KOPT-K1 (cell line): ENCODE measurements at regions not wholly inside any gene's neighbourhood (a gene's known extent, or its start where the extent isn't known, plus 50 kb on each side); places are given as distances from the start of the nearest gene placed in this dataset.

ENCODE experiments used
- H3K27ac ChIP-seq: fragments of 200-600 bp; sonication (generic); 2 replicates; pipeline ENCODE4 v1.5.1; 2016; ENCODE audit warnings: antibody characterized with exemption, mild to moderate bottlenecking, low read depth, low read length; ENCODE audit not compliant: poor library complexity, severe bottlenecking
- H3K36me3 ChIP-seq: fragments of 200-600 bp; sonication (generic); 2 replicates; pipeline ENCODE4 v1.5.1; 2017; ENCODE audit warnings: antibody characterized with exemption, mild to moderate bottlenecking, low read length, moderate library complexity; ENCODE audit not compliant: insufficient read depth
- H3K9me3 ChIP-seq: fragments of 200-600 bp; sonication (generic); 2 replicates; pipeline ENCODE4 v1.5.1; 2017; ENCODE audit warnings: antibody characterized with exemption, low read length, mild to moderate bottlenecking; ENCODE audit not compliant: insufficient read depth, poor library complexity, severe bottlenecking

- Histone ChIP-seq H3K36me3 (no peaks in the 10 kb centered on the region), H3K27ac (no peak overlapping the region), H3K9me3 (peaks cover 5% of the 10 kb centered on the region)
Measured at GRCh38 chr22:27148886-27149470, 491.6 kb downstream of the MIAT start.

GRCh38 chr22:27149921-27150543 lies 492.6 kb downstream of the MIAT start:
- H3K9me3 ChIP-seq, result peaks cover 5% of the 10 kb centered on the region
- no peak overlapping the region for H3K27ac ChIP-seq

GRCh38 chr22:27150544-27150941 lies 493.2 kb downstream of the MIAT start:
- Histone ChIP-seq H3K27ac (no peak overlapping the region), H3K36me3 (no peaks in the 10 kb centered on the region), H3K9me3 (peaks cover 5% of the 10 kb centered on the region)

More at GRCh38 chr22:27149921-27150543, 492.6 kb downstream of the MIAT start:
- H3K36me3 ChIP-seq, result no peaks in the 10 kb centered on the region

- Histone ChIP-seq H3K36me3 (no peaks in the 10 kb centered on the region), H3K9me3 (peaks cover 5% of the 10 kb centered on the region), H3K27ac (no peak overlapping the region)
Measured at GRCh38 chr22:27151407-27151806, 494.0 kb downstream of the MIAT start.

- Histone ChIP-seq H3K36me3 (no peaks in the 10 kb centered on the region), H3K27ac (no peak overlapping the region), H3K9me3 (peaks cover 5% of the 10 kb centered on the region)
Measured at GRCh38 chr22:27152033-27152432, 494.6 kb downstream of the MIAT start.

GRCh38 chr22:27152883-27153282 lies 495.5 kb downstream of the MIAT start:
- no peaks in the 10 kb centered on the region for H3K36me3 ChIP-seq
- no peak overlapping the region for H3K27ac ChIP-seq
- H3K9me3 ChIP-seq, result peaks cover 5% of the 10 kb centered on the region

- Histone ChIP-seq H3K36me3 (no peaks in the 10 kb centered on the region), H3K27ac (no peak overlapping the region), H3K9me3 (peaks cover 5% of the 10 kb centered on the region)
Measured at GRCh38 chr22:27153386-27153785, 496.0 kb downstream of the MIAT start.

GRCh38 chr22:27154717-27155116 lies 497.3 kb downstream of the MIAT start:
- peaks cover 5% of the 10 kb centered on the region for H3K9me3 ChIP-seq
- no peaks in the 10 kb centered on the region for H3K36me3 ChIP-seq
- no peak overlapping the region for H3K27ac ChIP-seq

GRCh38 chr22:27156821-27157489 lies 499.6 kb downstream of the MIAT start:
- peaks cover 5% of the 10 kb centered on the region for H3K9me3 ChIP-seq
- no peak overlapping the region for H3K27ac ChIP-seq
- H3K36me3 ChIP-seq, result no peaks in the 10 kb centered on the region

GRCh38 chr22:27157666-27158370 lies 500.4 kb downstream of the MIAT start:
- peaks cover 5% of the 10 kb centered on the region for H3K9me3 ChIP-seq
- H3K27ac ChIP-seq, result no peak overlapping the region

GRCh38 chr22:27159016-27159415 lies 501.6 kb downstream of the MIAT start:
- no peaks in the 10 kb centered on the region for H3K9me3 ChIP-seq
- H3K27ac ChIP-seq, result no peak overlapping the region
- no peaks in the 10 kb centered on the region for H3K36me3 ChIP-seq

More at GRCh38 chr22:27157666-27158370, 500.4 kb downstream of the MIAT start:
- no peaks in the 10 kb centered on the region for H3K36me3 ChIP-seq

- Histone ChIP-seq H3K27ac (no peak overlapping the region), H3K9me3 (no peaks in the 10 kb centered on the region), H3K36me3 (no peaks in the 10 kb centered on the region)
Measured at GRCh38 chr22:27159716-27160295, 502.4 kb downstream of the MIAT start.

GRCh38 chr22:27163162-27164137 lies 506.1 kb downstream of the MIAT start:
- no peaks in the 10 kb centered on the region for H3K9me3 ChIP-seq
- H3K36me3 ChIP-seq, result no peaks in the 10 kb centered on the region

More at GRCh38 chr22:27163162-27164137, 506.1 kb downstream of the MIAT start:
- H3K27ac ChIP-seq, result no peak overlapping the region
